8988T (cell line): ENCODE measurements at regions not wholly inside any gene's neighbourhood (a gene's known extent, or its start where the extent isn't known, plus 50 kb on each side); places are given as distances from the start of the nearest gene placed in this dataset.

Experiments used
- DNase-seq: peaks from one replicate; pipeline ENCODE4 v3.0.0; 2011

- DNase-seq = no peak
Observed at GRCh38 chr11:70522593-70523311, 124.4 kb downstream of the CTTN start.

GRCh38 chr11:70523384-70524095 is 125.2 kb downstream of the CTTN start:
- no peak for DNase-seq

- no peak for DNase-seq
Observed at GRCh38 chr11:70524096-70524922, 126.0 kb downstream of the CTTN start.

GRCh38 chr11:70525006-70525405 is 126.7 kb downstream of the CTTN start:
- DNase-seq = no peak

GRCh38 chr11:70525466-70525865 is 127.1 kb downstream of the CTTN start:
- no peak for DNase-seq

- no peak for DNase-seq
Observed at GRCh38 chr11:70526116-70527045, 128.1 kb downstream of the CTTN start.

- no peak for DNase-seq
Observed at GRCh38 chr11:70527046-70527395, 128.7 kb downstream of the CTTN start.

- DNase-seq = no peak
Observed at GRCh38 chr11:70527429-70528045, 129.2 kb downstream of the CTTN start.

GRCh38 chr11:70528046-70528793 is 129.9 kb downstream of the CTTN start:
- no peak for DNase-seq

GRCh38 chr11:70528794-70529580 is 130.7 kb downstream of the CTTN start:
- no peak for DNase-seq

- DNase-seq = no peak
Observed at GRCh38 chr11:70530010-70530409, 131.7 kb downstream of the CTTN start.

- no peak for DNase-seq
Observed at GRCh38 chr11:70530629-70531185, 132.4 kb downstream of the CTTN start.

- DNase-seq = no peak
Observed at GRCh38 chr11:70531281-70532065, 133.1 kb downstream of the CTTN start.

GRCh38 chr11:70532066-70532440 is 133.7 kb downstream of the CTTN start:
- no peak for DNase-seq

- DNase-seq = no peak
Observed at GRCh38 chr11:70532731-70533130, 134.4 kb downstream of the CTTN start.

- DNase-seq = no peak
Observed at GRCh38 chr11:70535191-70535971, 137.1 kb downstream of the CTTN start.

GRCh38 chr11:70536051-70536877 is 137.9 kb downstream of the CTTN start:
- DNase-seq = no peak
